ENCODE measurements at regions not wholly inside any gene's neighbourhood (a gene's known extent, or its start where the extent isn't known, plus 50 kb on each side); places are given as distances from the start of the nearest gene placed in this dataset.

- Mint-ChIP-seq H3K27me3 (ENCODE audit: insufficient read depth, unreplicated experiment) (no peaks in the 10 kb centered on the region), H3K4me3 (ENCODE audit: unreplicated experiment) (no peak overlapping the region), H3K36me3 (ENCODE audit: insufficient read depth, unreplicated experiment) (no peaks in the 10 kb centered on the region), H3K4me1 (ENCODE audit: insufficient read depth, unreplicated experiment) (no peaks in the 10 kb centered on the region), H3K9me3 (ENCODE audit: unreplicated experiment) (no peaks in the 10 kb centered on the region), H3K27ac (ENCODE audit: low read depth, unreplicated experiment) (no peak overlapping the region)
- no peak for DNase-seq (ENCODE audit: unreplicated experiment)
- intact Hi-C loops (cut with micrococcal nuclease), result no loop called here
- CTCF ChIA-PET, result no interaction called here
- POLR2A ChIA-PET, result no interaction called here
- TF ChIP-seq CTCF (IDR thresholded peaks at IDR 0.05; ENCODE audit: unreplicated experiment), result no peak
- no TSS peak for BruUV-seq (replicated peaks)
Observed at GRCh38 chr9:88696501-88696900, 161.5 kb downstream of the NXNL2 start.

DNA sequence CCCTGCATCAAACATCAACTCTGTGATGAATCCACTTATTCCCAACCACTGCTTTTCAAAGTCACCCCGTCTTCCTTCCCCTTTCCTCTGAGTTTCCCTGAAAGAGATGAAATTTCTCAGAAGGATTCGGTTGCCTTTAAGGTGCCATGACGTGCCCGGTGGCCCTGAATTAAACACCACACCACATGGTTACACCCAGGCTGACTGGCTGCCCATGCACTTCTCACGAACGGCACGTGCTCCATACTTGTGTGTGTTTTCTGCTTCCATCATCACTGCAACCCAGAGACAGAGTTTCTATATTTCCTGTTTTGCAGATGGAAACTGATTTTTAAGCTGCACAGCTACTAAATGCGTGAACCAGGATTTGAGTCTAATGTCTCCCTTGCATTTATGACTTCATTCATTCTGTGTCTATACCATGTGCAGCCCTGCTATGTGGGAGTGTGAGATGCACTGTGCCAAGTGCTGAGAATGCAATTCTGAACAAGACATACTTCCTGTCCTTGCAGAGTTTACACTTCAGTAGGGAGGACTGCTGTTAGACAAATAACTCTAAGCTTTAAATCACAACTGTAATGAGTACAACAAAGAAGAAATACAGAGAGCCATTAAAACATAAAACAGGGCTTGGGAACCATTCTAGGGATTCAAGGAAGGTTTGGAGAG is 162.9 kb downstream of the NXNL2 start:
- intact Hi-C loops (cut with micrococcal nuclease), result no loop called here
- H3K4me3 Mint-ChIP-seq (ENCODE audit: unreplicated experiment), result no peak overlapping the region
- no peak for DNase-seq (ENCODE audit: unreplicated experiment)
- ChIA-PET CTCF (interaction anchor here (0.5 kb wide), 1 partner anchor 729 kb away, joined by 3 read pairs; no protein-coding TSS in a partner anchor), POLR2A (no interaction called here)
- no peaks in the 10 kb centered on the region for H3K4me1 Mint-ChIP-seq (ENCODE audit: insufficient read depth, unreplicated experiment)
- no peaks in the 10 kb centered on the region for H3K27me3 Mint-ChIP-seq (ENCODE audit: insufficient read depth, unreplicated experiment)
- no peaks in the 10 kb centered on the region for H3K36me3 Mint-ChIP-seq (ENCODE audit: insufficient read depth, unreplicated experiment)
- H3K9me3 Mint-ChIP-seq (ENCODE audit: unreplicated experiment), result no peaks in the 10 kb centered on the region
- no peak overlapping the region for H3K27ac Mint-ChIP-seq (ENCODE audit: low read depth, unreplicated experiment)
- TF ChIP-seq CTCF (IDR thresholded peaks at IDR 0.05; ENCODE audit: unreplicated experiment), result no peak
- BruUV-seq (replicated peaks), result no TSS peak

GRCh38 chr9:88702985-88703384 is 168.0 kb downstream of the NXNL2 start:
- Mint-ChIP-seq H3K4me3 (ENCODE audit: unreplicated experiment) (no peak overlapping the region), H3K27me3 (ENCODE audit: insufficient read depth, unreplicated experiment) (no peaks in the 10 kb centered on the region), H3K27ac (ENCODE audit: low read depth, unreplicated experiment) (no peak overlapping the region), H3K9me3 (ENCODE audit: unreplicated experiment) (no peaks in the 10 kb centered on the region), H3K4me1 (ENCODE audit: insufficient read depth, unreplicated experiment) (no peaks in the 10 kb centered on the region), H3K36me3 (ENCODE audit: insufficient read depth, unreplicated experiment) (no peaks in the 10 kb centered on the region)
- intact Hi-C loops (cut with micrococcal nuclease), result no loop called here
- no TSS peak for BruUV-seq (replicated peaks)
- ChIA-PET CTCF (no interaction called here), POLR2A (no interaction called here)
- no peak for DNase-seq (ENCODE audit: unreplicated experiment)
- no peak for TF ChIP-seq CTCF (IDR thresholded peaks at IDR 0.05; ENCODE audit: unreplicated experiment)

- intact Hi-C loops (cut with micrococcal nuclease), result no loop called here
- Mint-ChIP-seq H3K27me3 (ENCODE audit: insufficient read depth, unreplicated experiment) (no peaks in the 10 kb centered on the region), H3K4me1 (ENCODE audit: insufficient read depth, unreplicated experiment) (no peaks in the 10 kb centered on the region), H3K36me3 (ENCODE audit: insufficient read depth, unreplicated experiment) (no peaks in the 10 kb centered on the region), H3K27ac (ENCODE audit: low read depth, unreplicated experiment) (no peak overlapping the region), H3K4me3 (ENCODE audit: unreplicated experiment) (no peak overlapping the region), H3K9me3 (ENCODE audit: unreplicated experiment) (no peaks in the 10 kb centered on the region)
- ChIA-PET POLR2A (no interaction called here), CTCF (no interaction called here)
- no peak for DNase-seq (ENCODE audit: unreplicated experiment)
- no TSS peak for BruUV-seq (replicated peaks)
- no peak for TF ChIP-seq CTCF (IDR thresholded peaks at IDR 0.05; ENCODE audit: unreplicated experiment)
Observed at GRCh38 chr9:88706193-88707113, 171.5 kb downstream of the NXNL2 start.
